HG03460 (cell line): ENCODE measurements at regions not wholly inside any gene's neighbourhood (a gene's known extent, or its start where the extent isn't known, plus 50 kb on each side); places are given as distances from the start of the nearest gene placed in this dataset.

Source experiments
- ATAC-seq: cut with Tn5 transposase; IDR thresholded peaks from one replicate; pipeline ENCODE4 v1.9.1; 2021; ENCODE audit not compliant: unreplicated experiment

DNA sequence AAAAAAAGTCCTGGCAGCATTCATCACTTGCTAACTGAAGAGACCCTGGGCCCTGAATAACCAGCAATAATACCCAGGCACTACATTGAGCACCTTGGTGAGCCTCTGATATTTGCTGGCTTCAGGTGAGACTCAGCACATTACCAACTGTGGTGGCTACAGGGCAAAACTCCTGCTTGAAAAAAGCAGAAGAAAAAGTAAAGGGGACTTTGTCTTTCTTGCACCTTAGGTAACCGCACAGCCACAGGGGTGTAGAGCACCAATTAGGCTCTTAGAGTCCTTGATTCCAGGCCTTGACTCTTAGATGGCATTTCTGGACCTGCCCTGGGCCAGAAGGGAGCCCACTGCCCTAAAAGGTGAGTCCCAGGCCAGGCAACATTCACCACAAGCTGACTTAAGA, 269.5 kb downstream of the AUH start:
- no peak for ATAC-seq

DNA sequence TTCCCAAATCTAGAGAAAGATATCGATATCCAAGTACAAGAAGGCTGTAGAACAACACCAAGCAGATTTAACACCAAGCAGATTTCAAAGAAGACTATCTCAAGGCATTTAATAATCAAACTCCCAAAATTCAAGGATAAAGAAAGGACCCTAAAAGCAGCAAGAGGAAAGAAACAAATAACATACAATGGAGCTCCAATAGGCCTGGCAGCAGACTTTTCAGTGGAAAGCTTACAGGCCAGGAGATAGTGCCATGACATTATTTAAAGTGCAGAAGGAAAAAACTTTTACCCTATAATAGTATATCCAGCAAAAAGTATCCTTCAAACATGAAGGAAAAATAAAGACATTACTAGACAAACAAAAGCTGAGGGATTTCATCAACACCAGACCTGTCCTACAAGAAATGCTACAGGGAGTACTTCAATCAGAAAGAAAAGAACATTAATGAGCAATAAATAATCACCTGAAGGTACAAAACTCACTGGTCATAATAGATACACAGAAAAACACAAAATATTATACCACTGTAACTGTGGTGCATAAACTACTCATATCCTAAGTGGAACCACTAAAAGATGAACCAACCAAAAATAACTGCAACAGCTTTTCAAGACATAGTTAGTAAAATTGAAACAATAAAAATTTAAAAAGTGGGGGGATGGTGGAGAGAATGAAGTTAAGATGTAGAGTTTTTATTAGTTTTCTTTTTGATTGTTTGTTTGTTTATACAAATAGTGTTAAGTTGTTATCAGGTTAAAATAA, 267.2 kb downstream of the AUH start:
- no peak for ATAC-seq

DNA sequence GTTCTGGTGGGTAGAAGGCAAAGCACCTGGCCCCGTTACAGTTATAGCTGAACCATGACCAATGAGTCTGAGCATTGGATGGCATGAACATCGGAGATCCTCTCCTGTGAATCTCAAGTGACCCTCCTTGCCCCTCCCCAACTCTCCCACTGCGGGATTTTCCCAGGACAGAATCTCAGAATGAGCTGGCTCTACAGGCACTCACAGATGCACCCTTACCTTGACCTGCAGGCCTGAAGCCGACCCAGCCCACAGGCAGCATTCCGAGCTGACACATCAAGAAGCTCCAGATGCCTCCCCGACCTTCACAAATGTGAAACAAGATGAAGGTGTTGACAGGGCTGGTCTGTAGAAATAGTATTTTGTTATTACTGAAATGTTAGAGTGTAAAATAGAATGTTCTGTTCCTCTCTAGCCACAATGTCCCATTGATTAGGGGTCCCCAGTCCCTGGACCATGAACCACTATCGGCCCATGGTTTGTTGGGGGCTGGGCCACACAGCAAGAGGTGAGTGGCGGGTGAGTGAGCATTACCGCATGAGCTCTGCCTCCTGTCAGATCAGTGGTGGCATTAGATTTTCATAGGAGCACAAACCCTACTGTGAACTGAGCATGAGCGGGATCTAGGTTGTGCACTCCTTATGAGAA, 263.4 kb downstream of the AUH start:
- no peak for ATAC-seq

DNA sequence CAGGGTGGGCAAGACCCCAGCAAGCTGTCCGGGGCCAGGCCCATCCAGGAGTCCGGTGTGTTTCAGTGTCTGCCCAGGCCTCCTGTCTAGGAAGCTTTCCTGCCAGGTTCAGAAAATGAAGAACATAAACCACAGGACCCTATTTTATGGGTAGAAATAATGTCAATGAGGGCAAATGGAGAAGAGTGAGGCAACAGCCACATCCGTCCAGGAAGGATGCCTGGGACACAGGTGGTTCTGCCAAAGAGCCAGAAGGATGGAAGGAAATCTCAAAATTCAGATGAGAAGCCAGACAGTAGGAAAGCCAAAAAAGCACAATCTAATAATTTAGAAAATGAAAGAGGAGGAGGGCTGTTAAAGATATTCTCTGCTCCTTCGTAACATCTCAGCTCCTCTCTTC, 262.3 kb downstream of the AUH start:
- no peak for ATAC-seq

DNA sequence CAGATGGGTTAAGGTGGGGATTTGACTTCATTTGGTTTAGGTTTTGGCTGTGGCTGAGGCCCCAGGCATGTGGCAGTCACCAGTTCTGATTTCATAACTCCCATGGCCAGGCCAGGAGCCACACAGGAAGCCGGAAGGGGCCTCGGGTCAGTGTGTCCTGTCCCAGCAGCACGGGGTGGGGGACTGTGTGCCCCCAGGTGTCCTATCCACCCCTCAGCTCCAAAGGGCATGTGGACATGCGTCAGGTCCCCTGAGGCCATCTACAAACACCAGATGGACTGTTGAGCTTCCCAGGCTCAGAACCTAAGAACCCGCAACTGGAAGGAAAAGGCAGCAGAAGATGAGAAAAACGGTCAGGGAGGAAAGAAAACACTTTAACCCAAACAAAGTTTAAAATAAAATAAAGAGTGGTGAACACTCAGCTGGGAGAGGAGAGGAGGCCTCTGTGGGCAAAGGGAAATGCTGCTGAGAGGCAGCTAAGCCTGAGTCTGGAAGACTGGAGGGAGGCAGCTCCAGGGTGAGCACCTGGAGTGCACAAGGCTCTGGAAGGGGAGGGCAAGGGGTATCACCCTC, 260.8 kb downstream of the AUH start:
- no peak for ATAC-seq

DNA sequence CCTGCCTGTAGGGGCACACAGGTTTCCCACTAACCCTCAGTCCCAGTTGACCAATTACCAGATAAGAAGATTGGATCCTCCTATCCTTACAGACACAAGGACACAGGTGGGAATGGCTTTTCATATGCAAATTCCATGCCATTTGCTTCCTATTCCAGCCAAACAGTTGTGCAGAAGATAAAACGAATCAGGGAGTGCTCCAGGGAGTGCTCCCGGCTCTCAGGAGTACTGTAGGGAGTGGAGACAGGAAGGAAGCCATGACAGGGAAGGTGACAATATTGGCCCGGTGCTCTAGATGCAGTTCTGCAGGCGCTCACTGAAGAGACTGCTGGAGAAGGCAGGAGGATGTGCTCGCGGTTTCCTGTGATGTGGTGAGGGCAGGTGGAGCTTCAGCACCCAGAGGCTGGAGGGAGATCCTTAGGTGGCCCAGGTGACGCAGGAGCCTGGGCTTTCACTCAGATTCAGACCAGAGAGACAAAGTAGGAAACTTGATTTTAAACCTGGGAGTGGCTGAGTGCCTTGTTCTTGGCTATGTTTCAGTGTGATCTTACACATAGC, 260.0 kb downstream of the AUH start:
- peak; percentile 66 for ATAC-seq

DNA sequence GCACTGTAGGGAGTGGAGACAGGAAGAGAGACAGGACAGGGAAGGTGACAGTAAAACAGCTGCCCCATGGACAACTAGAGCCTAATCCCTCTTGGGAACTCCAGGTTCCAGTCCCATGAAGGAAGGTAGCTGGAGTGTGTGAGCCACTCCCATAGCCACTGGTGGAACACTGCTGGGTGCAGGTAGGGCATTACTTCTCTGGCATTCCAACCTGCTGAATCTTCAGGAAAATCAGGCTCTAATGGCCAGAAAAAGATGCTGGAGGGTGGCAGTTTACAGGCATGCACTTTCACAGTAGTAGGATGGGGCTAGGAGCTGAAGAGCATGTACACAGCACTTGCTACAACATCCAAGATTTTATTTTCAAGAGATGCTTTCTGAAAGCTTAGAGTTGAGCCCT, 259.4 kb downstream of the AUH start:
- ATAC-seq = no peak

DNA sequence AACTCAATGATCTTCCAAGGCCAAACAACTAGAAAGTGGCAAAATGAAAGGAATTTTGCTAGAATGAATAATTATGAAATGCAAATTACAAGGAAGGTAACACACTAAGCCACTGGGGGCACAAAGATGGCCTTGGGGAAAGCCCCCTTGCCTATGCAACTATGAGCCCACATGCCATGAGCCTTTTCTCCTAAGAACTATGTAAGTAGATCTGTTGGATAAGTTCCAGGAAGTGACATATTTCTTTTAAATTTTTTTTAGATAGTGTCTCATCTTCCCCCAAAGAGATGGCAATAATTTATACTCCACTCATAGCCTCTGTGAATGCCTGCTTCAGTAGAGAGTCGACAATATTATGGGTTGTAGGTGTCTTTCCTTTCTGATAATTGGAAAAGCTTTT, 257.8 kb downstream of the AUH start:
- no peak for ATAC-seq

DNA sequence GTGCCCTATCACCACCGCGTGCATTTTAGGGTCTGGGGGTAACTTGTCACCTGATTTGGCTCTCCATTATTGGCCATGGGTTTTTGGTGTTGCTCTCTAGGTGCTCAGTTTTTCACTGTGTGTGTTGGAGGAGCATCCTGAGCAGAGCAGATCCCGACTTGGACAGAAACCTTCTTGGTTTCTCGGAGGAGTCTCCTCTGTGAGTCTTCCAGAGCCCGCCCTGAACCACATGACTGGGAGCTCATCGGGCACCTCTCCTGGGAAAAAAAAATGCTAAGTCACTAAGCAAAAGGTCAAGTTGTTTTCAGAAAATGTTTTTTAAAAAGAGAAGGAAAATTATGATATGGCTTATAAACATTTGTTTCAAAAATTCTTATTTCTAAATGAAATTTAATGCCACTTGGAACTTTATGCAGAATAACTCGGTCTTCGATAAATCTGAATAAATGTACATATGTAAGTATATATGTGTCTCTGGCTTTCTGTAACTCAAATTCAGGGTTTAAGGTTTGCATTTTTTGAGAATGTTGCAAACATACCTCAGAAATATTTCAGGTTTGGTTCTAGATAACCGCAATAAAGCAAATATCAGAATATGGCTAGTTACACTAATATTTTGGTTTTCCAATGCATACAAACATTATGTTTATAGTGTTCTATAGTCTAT, 255.2 kb downstream of the AUH start:
- ATAC-seq = no peak

DNA sequence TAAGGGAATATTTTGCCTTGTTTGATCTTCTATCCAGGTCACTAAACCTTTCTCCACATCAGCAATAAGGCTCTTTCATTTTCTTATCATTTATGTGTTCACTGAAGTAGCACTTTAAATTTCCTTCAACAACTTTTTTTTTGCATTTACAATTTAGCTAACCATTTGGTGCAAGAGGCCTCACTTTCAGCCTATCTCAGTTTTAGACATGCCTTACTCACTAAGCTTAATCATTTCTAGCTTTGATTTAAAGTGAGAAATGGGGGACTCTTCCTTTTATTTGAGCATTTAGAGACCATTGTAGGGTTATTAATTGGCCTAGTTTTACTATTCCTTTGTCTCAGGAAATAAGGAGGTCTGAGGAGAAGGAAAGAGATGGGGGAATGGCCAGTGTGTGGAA, 250.5 kb downstream of the AUH start:
- ATAC-seq = no peak

DNA sequence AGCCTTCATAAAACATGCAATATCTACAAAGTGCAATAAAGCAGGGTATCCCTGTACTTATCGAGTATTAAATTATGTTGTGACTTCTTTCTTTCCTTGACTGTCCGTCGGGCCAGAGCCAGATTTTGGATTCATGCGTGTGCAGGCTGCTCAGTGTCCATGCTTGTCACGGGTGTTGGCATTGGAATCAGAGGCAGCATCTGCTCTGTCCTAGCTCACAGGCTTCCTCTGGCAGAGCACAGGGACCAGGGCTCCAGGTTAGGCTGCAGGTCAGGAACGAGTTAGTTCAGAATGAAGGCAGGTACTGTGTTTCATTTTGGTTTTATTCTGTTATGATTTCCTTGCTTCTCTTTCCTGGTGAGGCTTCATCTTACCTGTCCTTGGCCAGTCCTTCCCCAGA, 249.8 kb downstream of the AUH start:
- no peak for ATAC-seq

DNA sequence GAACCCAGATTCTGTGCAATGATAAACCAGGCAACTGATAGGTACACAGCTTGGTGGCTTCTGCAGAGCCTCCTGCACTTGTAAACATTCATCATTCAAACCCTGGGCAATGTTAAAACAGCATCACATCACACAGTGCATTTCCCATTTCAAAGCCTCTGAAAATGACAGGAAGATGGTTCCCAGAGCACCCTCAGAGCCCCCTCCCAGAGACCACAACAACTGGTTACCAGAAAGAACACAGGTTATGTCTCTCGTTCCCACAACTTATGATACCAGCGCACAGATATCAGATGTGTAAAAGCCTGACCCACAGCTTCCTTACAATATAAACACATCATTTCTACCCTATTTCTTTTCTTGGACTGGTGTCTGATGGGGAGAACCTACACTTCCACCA, 248.7 kb downstream of the AUH start:
- no peak for ATAC-seq

DNA sequence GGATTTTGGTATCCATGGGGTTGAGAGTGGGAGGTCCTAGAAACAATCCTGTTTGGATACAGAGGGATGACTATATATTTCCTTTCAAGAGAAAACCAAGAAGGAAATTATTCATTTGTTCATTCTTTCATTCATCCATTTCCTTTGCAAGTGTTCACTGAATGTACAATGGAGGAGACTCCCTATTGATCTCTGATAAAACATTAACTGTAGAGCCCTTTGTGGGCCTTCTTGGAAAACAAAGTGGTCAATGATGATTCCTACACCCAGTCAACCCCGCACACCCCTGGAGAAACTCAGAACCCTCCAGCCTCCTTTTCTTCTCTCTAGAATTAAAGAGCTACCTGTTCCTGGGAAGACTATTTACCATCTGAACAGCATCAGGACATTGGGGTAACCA, 247.3 kb downstream of the AUH start:
- ATAC-seq = no peak

DNA sequence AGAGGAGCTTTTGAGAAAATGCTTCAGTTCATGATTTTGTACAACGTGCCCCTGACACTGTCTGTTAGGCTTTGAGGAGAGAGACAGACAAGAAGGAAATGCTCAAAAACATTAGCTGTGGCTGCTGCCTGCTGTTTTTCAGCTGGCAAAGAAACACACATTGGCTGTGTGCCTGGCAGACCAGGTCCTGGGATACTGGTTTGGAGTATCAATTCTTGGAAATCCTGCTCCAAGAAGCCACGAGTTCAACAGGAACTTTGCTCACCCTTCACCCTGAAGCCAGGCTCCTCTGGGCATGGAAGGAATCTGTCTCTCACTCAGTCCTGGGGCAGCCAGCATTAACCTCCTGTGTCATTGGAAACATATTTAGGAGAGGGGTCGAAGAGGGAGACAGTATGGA, 245.5 kb downstream of the AUH start:
- no peak for ATAC-seq

DNA sequence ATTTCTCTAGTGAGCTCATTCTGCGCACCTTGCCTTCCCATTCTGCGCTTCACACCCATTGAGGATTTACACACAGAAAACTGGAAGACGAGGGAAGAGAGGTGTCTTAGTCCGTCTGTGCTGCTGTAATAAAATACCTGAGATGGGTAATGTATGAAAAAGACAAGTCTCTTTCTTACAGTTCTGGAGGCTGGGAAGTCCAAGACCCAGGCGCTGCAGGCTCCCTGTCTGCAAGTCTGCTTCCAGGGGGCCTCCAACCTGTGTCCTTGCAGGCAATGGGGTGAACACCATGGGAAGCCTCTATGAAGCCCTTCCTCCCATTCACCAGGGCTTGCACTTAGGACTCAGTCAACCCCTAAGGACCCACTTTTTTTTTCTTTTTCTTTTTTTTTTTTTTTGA, 245.0 kb downstream of the AUH start:
- no peak for ATAC-seq

DNA sequence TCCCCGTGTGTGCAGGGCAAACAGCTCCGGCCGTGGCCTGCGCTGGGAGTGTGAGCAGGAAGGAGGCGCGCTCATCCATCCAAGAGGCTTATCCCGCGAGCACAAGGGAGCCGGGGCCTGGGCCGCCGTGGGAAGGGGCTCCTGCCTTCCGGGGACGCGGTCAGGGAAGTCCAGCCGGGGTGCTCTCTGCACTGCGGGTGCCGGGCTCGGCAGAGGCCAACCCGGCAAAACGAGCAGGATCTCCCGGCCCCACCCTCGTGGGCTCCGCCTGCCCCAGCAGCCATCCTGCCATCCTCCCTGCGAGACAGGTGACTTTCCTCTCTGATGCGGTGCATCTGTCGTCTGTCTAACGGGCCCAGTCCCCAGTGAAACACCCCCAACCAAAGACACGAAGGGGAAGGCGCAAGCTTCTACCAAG, 244.2 kb downstream of the AUH start:
- no peak for ATAC-seq

DNA sequence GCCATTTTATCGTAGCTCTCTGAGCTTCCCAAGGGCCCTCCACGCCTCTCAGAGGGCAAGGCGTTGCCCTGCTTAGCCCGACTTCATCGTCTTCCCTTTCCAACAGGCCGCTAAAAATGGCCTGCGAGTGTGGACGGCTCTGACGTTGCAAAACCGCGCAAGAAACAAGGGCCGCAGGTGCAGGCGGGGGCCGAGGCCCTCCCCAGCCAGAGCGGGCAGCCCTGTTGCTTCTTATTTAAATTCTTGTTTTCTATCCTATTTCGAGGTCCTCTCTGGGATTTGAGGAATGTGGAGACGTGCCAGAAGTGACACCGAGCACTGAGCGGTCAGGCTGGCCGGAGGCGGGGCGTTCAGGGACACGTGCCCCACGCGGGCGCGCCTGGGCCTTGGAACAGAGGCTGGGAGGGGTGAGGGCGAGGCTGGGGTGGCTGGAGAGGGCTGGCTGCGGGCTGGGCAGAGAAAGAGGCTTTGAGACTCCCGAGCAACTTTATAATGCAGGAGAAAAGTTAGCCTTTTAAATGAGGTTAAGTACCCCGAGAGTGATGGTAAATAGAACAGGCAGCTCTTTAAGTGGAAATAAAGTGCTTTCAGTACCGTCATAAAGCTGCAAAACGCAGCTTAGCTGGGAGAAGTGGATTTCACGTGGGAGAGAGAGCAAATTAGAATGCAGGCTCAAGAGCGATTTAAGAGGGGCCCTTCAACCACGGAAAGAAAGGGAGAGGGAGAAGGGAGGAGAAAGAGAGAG, 243.6 kb downstream of the AUH start:
- ATAC-seq = no peak

DNA sequence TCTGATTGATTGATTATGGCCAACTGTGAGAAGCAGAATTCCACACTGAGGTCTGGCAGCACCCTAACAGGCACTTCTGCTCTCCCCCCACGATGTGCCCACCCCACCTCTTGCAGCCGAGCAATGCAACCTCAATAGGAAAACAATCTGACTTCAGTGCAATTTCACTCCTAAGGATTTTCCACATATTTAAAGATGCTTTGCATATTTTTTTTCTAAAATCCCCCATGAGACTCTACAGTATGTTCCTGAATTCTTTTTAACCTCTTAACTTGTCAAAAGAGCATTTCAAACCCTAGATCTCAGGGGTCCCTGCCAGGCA, 243.1 kb downstream of the AUH start:
- ATAC-seq = no peak

DNA sequence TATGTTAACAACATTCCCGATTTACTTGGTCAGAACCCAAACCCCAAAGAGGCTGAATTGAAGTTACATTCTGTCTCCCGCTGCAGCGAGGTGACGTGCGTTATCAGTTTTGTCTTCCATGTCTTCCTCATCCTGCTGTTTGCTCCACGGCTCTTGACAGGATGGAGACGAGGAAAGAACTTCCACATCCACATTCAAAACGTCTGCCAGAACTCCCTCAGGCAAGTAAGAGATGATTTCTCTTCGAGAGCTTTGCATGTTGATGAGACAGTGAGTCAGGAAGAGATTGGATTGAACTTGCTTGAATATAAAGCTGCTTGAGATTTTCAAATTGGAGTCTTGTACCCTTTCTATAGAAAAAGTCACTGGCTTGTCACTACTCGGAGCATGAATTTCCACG, 242.6 kb downstream of the AUH start:
- no peak for ATAC-seq

DNA sequence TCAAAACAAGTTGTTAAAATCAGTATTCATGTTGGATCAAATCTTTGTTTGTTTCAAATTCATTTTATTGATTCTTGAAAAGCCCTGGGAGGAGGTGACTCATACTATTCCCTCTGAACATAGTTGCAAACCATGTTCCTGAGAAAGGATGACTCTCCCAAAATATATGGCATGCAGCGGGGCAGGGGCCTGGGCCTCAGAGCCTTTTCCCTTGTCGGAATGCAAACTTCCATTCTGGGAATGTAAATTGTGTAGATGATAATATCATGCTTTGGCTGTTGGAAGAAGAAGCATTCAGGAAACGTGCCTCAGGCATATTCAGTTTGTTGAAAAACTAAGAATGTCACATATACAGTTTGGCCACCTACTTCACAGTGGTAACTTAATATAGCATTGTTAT, 242.0 kb downstream of the AUH start:
- no peak for ATAC-seq

DNA sequence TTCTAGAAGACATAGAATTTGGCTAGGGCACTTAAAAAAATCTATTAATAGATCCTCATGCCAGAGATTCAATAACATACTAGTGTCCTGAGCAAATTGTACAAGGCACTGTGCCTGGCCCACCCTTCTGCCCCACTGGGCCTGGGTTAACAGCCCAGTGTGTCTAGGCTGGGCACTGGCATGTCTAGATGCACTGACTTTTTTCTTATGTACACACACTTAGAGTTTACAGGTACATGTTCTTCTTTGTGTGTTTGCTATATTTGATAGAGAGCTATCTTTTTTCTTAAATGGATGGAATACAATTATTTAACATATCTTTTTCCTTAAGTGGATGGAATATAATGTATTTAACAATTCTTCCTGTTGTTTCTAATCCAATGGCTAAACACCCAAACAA, 241.5 kb downstream of the AUH start:
- no peak for ATAC-seq
